ENCODE measurements at regions not wholly inside any gene's neighbourhood (a gene's known extent, or its start where the extent isn't known, plus 50 kb on each side); places are given as distances from the start of the nearest gene placed in this dataset.

DNA sequence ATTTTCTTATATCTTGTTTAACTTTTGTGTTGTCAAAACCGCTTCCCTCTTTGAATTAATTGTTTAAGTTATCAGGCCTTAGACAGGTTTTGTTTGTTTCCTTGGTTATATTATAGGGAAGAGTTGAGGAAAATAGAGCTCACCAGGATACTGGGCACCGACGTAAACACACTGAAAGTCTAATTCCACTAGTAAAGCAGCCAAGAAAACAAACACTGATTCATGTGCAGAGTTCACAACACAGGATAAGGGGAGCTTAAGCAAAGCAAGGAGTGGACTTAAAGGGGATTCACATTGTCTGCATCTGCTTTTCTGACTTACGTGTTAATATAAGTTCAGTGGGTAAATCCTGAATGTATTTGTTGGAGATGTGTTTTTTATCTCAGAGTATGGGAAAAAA is 139.0 kb upstream of the CDH6 start:
- Histone ChIP-seq H2AFZ (ENCODE audit: low read length) (no peak overlapping the region), H3K56ac (ENCODE audit: insufficient read length, low read depth, low read length) (no peak overlapping the region), H2BK15ac (ENCODE audit: low read depth, low read length) (no peak overlapping the region), H3K4me1 (ENCODE audit: insufficient read depth, low read length) (no peaks in the 10 kb centered on the region; the same call in 1 of the 2 replicates), H3K23me2 (ENCODE audit: insufficient read length, low read depth, low read length, poor library complexity, severe bottlenecking) (no peaks in the 10 kb centered on the region), H4K91ac (ENCODE audit: insufficient read length, low read depth, low read length) (no peak overlapping the region), H4K20me1 (ENCODE audit: control insufficient read depth, insufficient read depth, insufficient read length) (no peaks in the 10 kb centered on the region), H2AK5ac (ENCODE audit: insufficient read length, low read length) (no peak overlapping the region), H4K8ac (replicated peaks; ENCODE audit: insufficient read length, low read depth, low read length) (no peak overlapping the region), H3K9me3 (ENCODE audit: control insufficient read depth, low read depth, low read length) (no peaks in the 10 kb centered on the region), H3K79me1 (ENCODE audit: insufficient read depth, low read depth, low read length, poor library complexity, severe bottlenecking) (no peaks in the 10 kb centered on the region), H3T11ph (ENCODE audit: low read length) (no peak overlapping the region), H3K18ac (ENCODE audit: insufficient read length, low read depth, low read length) (peak overlapping the region; percentile 60), H2BK5ac (ENCODE audit: insufficient read length, low read length) (no peak overlapping the region), H3K27ac (ENCODE audit: insufficient read length, low read depth, low read length) (no peak overlapping the region), H3K23ac (ENCODE audit: insufficient read length, low read depth, low read length) (no peak overlapping the region), H3K27me3 (ENCODE audit: insufficient read depth, low read length) (no peaks in the 10 kb centered on the region), H3K4ac (ENCODE audit: low read depth, low read length) (no peak overlapping the region), H2BK20ac (ENCODE audit: low read depth, low read length, poor library complexity, severe bottlenecking) (no peak overlapping the region), H4K5ac (ENCODE audit: insufficient read length, low read depth, low read length) (no peak overlapping the region), H2BK12ac (ENCODE audit: insufficient read length, low read depth, low read length) (no peak overlapping the region), H3K4me2 (ENCODE audit: insufficient read depth, insufficient read length, low read length) (no peak overlapping the region), H2BK120ac (ENCODE audit: low read depth, low read length, poor library complexity, severe bottlenecking) (no peak overlapping the region), H3K79me2 (ENCODE audit: insufficient read depth, low read length) (no peaks in the 10 kb centered on the region), H3K14ac (ENCODE audit: insufficient read depth, low read length) (no peak overlapping the region), H3K9ac (ENCODE audit: extremely low read depth, insufficient read length, low read length) (no peak overlapping the region)
- TF ChIP-seq, protein P1, sequence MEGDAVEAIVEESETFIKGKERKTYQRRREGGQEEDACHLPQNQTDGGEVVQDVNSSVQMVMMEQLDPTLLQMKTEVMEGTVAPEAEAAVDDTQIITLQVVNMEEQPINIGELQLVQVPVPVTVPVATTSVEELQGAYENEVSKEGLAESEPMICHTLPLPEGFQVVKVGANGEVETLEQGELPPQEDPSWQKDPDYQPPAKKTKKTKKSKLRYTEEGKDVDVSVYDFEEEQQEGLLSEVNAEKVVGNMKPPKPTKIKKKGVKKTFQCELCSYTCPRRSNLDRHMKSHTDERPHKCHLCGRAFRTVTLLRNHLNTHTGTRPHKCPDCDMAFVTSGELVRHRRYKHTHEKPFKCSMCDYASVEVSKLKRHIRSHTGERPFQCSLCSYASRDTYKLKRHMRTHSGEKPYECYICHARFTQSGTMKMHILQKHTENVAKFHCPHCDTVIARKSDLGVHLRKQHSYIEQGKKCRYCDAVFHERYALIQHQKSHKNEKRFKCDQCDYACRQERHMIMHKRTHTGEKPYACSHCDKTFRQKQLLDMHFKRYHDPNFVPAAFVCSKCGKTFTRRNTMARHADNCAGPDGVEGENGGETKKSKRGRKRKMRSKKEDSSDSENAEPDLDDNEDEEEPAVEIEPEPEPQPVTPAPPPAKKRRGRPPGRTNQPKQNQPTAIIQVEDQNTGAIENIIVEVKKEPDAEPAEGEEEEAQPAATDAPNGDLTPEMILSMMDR (conservative IDR thresholded peaks at IDR 0.05), result no peak
- peak overlapping the region in 2 of 3 experiments; percentile 22 to 80; a peak in 3 of 7 replicates for H3K27ac Mint-ChIP-seq
- WGBS (ENCODE audit: extremely low coverage, insufficient read length, low lambda C conversion rate), result no CpG with 5 or more reads among the region's 4 CpGs
- no peak overlapping the region for H3K4me3 Mint-ChIP-seq
- no peak for DNase-seq
- peaks cover 33 to 39% of the 10 kb centered on the region in 2 experiments for H3K4me1 Mint-ChIP-seq
- H3K9me3 Mint-ChIP-seq, result peaks cover 0 to 4% of the 10 kb centered on the region in 2 experiments; a peak in 2 of 5 replicates
- H3K36me3 Mint-ChIP-seq (ENCODE audit: insufficient read depth in 1 of 3, low read depth in 3 of 3), result peaks cover 0 to 3% (median 0%) of the 10 kb centered on the region in 3 experiments; a peak in 3 of 7 replicates
- no peaks in the 10 kb centered on the region for H3K27me3 Mint-ChIP-seq (ENCODE audit: low read depth)

Measured in H9 (cell line).